CD4-positive, alpha-beta T cell (primary cell): ENCODE measurements at regions not wholly inside any gene's neighbourhood (a gene's known extent, or its start where the extent isn't known, plus 50 kb on each side); places are given as distances from the start of the nearest gene placed in this dataset.
"Not testable (repeated sequence)": the region's sequence is repeated elsewhere in the genome, so short reads cannot be mapped to it uniquely, and the experiment has no call there.

Experiments used
- ATAC-seq: fragments of 200-7000 bp; cut with Tn5 transposase; one replicate; pipeline ENCODE4 v1.10.0; 2022; ENCODE audit warnings: mild to moderate bottlenecking; ENCODE audit not compliant: poor library complexity
- CTCF ChIA-PET: fragments of 350-600 bp; sonication (Branson Sonifier 250); formaldehyde crosslinking; loops from one replicate; lab custom pipeline; 2021; ENCODE audit warnings: antibody characterized with exemption, inconsistent platforms; lab: Charles Lee
- POLR2A ChIA-PET: fragments of 350-600 bp; sonication (Branson Sonifier 250); formaldehyde crosslinking; loops from one replicate; lab custom pipeline; 2021; ENCODE audit warnings: antibody characterized with exemption, inconsistent platforms; lab: Charles Lee
- DNase-seq, 14 experiments: peaks; one replicate each; pipeline ENCODE4 v3.0.0-alpha.2; 2013 to 2020; ENCODE audit warnings: mixed read lengths in 2 of 14
- H3K27ac ChIP-seq, 2 donors: one replicate each; pipeline versions ENCODE4 v1.5.1 to v1.7.0; 2013; ENCODE audit warnings: low read length in 2 of 2, low read depth in 1 of 2, mild to moderate bottlenecking in 1 of 2
- H3K27me3 ChIP-seq, 2 experiments: 1 replicate in 1 of 2; 2 replicates in 1 of 2; pipeline versions ENCODE4 v1.6.1 to v1.7.0; 2013; ENCODE audit warnings: low read length in 2 of 2, control low read depth in 1 of 2, mild to moderate bottlenecking in 1 of 2, moderate library complexity in 1 of 2; ENCODE audit not compliant: insufficient read depth in 2 of 2, control insufficient read depth in 1 of 2
- H3K36me3 ChIP-seq: one replicate; pipeline ENCODE4 v1.6.1; 2013; ENCODE audit warnings: low read length, control low read depth; ENCODE audit not compliant: insufficient read depth
- H3K4me1 ChIP-seq: one replicate; pipeline ENCODE4 v1.6.1; 2013; ENCODE audit warnings: low read length, control low read depth; ENCODE audit not compliant: insufficient read depth
- H3K4me3 ChIP-seq: one replicate; pipeline ENCODE4 v1.5.1; 2013; ENCODE audit warnings: mild to moderate bottlenecking, low read length, moderate library complexity
- H3K9me3 ChIP-seq, 2 experiments: 1 replicate in 1 of 2; 2 replicates in 1 of 2; pipeline versions ENCODE4 v1.6.1 to v1.7.0; 2013; ENCODE audit warnings: low read length in 2 of 2, mild to moderate bottlenecking in 2 of 2, control low read depth in 1 of 2, moderate library complexity in 1 of 2; ENCODE audit not compliant: control insufficient read depth in 1 of 2, insufficient read depth in 1 of 2
- H3K27ac Mint-ChIP-seq: one replicate; pipeline ENCODE4 v1.8.0; 2020; ENCODE audit warnings: mixed read lengths
- H3K27me3 Mint-ChIP-seq: one replicate; pipeline ENCODE4 v1.8.0; 2021; ENCODE audit warnings: mixed read lengths
- H3K36me3 Mint-ChIP-seq: one replicate; pipeline ENCODE4 v1.8.0; 2021; ENCODE audit warnings: low read depth, mixed read lengths
- H3K4me1 Mint-ChIP-seq: one replicate; pipeline ENCODE4 v1.8.0; 2021; ENCODE audit warnings: low read depth, mixed read lengths
- H3K4me3 Mint-ChIP-seq: one replicate; pipeline ENCODE4 v1.8.0; 2020; ENCODE audit warnings: mild to moderate bottlenecking, mixed read lengths
- H3K9me3 Mint-ChIP-seq: one replicate; pipeline ENCODE4 v1.8.0; 2020; ENCODE audit warnings: mixed read lengths
- intact Hi-C, 2 experiments: fragments of 100-400 bp; cut with DNase I in 1 of 2; cut with micrococcal nuclease in 1 of 2; formaldehyde crosslinking; loops; one replicate each; pipeline versions ENCODE4 v1.15.1 to v1.9.0; 2023 to 2025; cut with DNase I, micrococcal nuclease
- TF ChIP-seq, protein P1 (sequence below): fragments of 200-600 bp; IDR thresholded peaks from one replicate; pipeline ENCODE4 v1.8.0; 2022; ENCODE audit warnings: antibody characterized with exemption, mild to moderate bottlenecking

DNA sequence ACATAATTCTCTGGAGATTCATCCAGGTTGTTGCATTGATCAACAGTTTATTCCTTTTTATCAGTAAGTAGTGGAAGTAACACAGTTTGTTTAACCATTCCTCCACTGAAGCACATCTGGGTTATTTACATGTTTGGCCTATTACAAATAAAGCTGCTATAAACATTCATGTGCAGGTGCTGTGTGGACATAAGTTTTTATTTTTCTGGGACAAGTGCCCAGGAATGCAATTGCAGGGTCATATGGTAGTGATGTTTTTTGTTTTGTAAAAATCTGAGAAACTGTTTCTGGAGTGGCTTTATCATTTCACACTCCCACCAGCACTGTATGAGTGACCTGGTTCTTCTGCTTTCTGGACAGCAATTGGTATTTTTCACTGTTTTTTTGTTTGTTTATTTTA is 505.4 kb downstream of the CCER1 start:
- intact Hi-C loops = no loop called here
- H3K27ac Mint-ChIP-seq = no peak overlapping the region
- H3K4me1 ChIP-seq = no peaks in the 10 kb centered on the region
- H3K9me3 Mint-ChIP-seq = peaks cover 2% of the 10 kb centered on the region
- H3K9me3 ChIP-seq = no peaks in the 10 kb centered on the region
- ChIA-PET CTCF (no interaction called here), POLR2A (no interaction called here)
- H3K4me1 Mint-ChIP-seq = no peaks in the 10 kb centered on the region
- no peak overlapping the region for H3K4me3 Mint-ChIP-seq
- H3K36me3 ChIP-seq = no peaks in the 10 kb centered on the region
- H3K27ac ChIP-seq = no peak overlapping the region
- H3K36me3 Mint-ChIP-seq = no peaks in the 10 kb centered on the region
- no peaks in the 10 kb centered on the region for H3K27me3 Mint-ChIP-seq
- no peak for DNase-seq
- no peaks in the 10 kb centered on the region for H3K27me3 ChIP-seq
- ATAC-seq = no peak
- TF ChIP-seq, protein P1, sequence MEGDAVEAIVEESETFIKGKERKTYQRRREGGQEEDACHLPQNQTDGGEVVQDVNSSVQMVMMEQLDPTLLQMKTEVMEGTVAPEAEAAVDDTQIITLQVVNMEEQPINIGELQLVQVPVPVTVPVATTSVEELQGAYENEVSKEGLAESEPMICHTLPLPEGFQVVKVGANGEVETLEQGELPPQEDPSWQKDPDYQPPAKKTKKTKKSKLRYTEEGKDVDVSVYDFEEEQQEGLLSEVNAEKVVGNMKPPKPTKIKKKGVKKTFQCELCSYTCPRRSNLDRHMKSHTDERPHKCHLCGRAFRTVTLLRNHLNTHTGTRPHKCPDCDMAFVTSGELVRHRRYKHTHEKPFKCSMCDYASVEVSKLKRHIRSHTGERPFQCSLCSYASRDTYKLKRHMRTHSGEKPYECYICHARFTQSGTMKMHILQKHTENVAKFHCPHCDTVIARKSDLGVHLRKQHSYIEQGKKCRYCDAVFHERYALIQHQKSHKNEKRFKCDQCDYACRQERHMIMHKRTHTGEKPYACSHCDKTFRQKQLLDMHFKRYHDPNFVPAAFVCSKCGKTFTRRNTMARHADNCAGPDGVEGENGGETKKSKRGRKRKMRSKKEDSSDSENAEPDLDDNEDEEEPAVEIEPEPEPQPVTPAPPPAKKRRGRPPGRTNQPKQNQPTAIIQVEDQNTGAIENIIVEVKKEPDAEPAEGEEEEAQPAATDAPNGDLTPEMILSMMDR = no peak
- no peak overlapping the region for H3K4me3 ChIP-seq

GRCh38 chr12:90443466-90443865 is 511.5 kb downstream of the CCER1 start:
- H3K4me3 Mint-ChIP-seq = not testable (repeated sequence)

GRCh38 chr12:90441431-90441830 is 513.5 kb downstream of the CCER1 start:
- no peak for DNase-seq
- no peaks in the 10 kb centered on the region for H3K4me1 ChIP-seq
- ChIA-PET CTCF (no interaction called here), POLR2A (no interaction called here)
- Mint-ChIP-seq H3K36me3 (no peaks in the 10 kb centered on the region), H3K4me1 (no peaks in the 10 kb centered on the region), H3K4me3 (no peak overlapping the region), H3K27ac (no peak overlapping the region), H3K27me3 (no peaks in the 10 kb centered on the region), H3K9me3 (peaks cover 8% of the 10 kb centered on the region)
- ATAC-seq = no peak
- TF ChIP-seq, protein P1 = no peak
- H3K27me3 ChIP-seq = no peaks in the 10 kb centered on the region
- peaks cover 3 to 5% of the 10 kb centered on the region in 2 experiments for H3K9me3 ChIP-seq
- H3K36me3 ChIP-seq = no peaks in the 10 kb centered on the region
- no peak overlapping the region for H3K27ac ChIP-seq
- H3K4me3 ChIP-seq = no peak overlapping the region
- intact Hi-C loops = no loop called here

More at GRCh38 chr12:90443466-90443865, 511.5 kb downstream of the CCER1 start:
- H3K27me3 Mint-ChIP-seq, H3K9me3 ChIP-seq, DNase-seq, H3K36me3 ChIP-seq, H3K4me3 ChIP-seq, POLR2A ChIA-PET, H3K9me3 Mint-ChIP-seq, H3K27me3 ChIP-seq, CTCF ChIA-PET, intact Hi-C loops, ATAC-seq, H3K4me1 ChIP-seq, H3K36me3 Mint-ChIP-seq, H3K27ac ChIP-seq, H3K27ac Mint-ChIP-seq, H3K4me1 Mint-ChIP-seq: not testable (repeated sequence)

DNA sequence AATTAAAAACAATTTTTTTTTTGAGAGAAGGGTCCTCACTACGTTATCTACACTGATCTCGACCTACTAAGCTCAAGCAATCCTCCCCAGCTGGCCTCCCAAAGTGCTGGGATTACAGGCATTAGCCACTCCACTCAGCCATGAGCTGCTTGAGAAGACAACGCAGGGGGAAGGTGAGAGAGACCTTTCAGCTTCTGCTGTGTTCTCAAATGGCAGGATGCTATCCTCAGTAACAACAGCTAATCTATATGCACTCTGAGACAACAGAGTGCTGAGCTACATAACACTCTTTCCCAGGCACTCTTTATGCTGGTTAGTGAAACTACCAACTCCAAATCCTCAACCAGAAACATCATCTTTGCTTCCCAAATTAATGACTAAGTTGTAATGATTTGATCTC is 526.1 kb downstream of the CCER1 start:
- Mint-ChIP-seq H3K27ac (no peak overlapping the region), H3K9me3 (no peaks in the 10 kb centered on the region), H3K36me3 (no peaks in the 10 kb centered on the region), H3K27me3 (no peaks in the 10 kb centered on the region), H3K4me3 (no peak overlapping the region), H3K4me1 (no peaks in the 10 kb centered on the region)
- intact Hi-C loops = no loop called here
- POLR2A ChIA-PET = no interaction called here
- TF ChIP-seq, protein P1 = no peak
- Histone ChIP-seq H3K9me3 (no peaks in the 10 kb centered on the region), H3K36me3 (no peaks in the 10 kb centered on the region), H3K27ac (no peak overlapping the region), H3K4me1 (no peaks in the 10 kb centered on the region), H3K27me3 (no peaks in the 10 kb centered on the region), H3K4me3 (no peak overlapping the region)
- ATAC-seq (no peak), DNase-seq (no peak)
- CTCF ChIA-PET = no interaction called here
